GM12878 (cell line): ENCODE measurements at regions not wholly inside any gene's neighbourhood (a gene's known extent, or its start where the extent isn't known, plus 50 kb on each side); places are given as distances from the start of the nearest gene placed in this dataset.

Source experiments
- BHLHE40 ChIP-seq, 2 experiments: fragments of 450-650 bp in 1 of 2; IDR thresholded peaks; 2 replicates each; pipeline ENCODE4 v1.6.1; 2011 to 2017; ENCODE audit warnings: low read depth in 2 of 2, borderline replicate concordance in 1 of 2, improper control_type of control experiment in 1 of 2, low read length in 1 of 2, mild to moderate bottlenecking in 1 of 2
- NRF1 ChIP-seq: conservative IDR thresholded peaks from 2 replicates; pipeline ENCODE4 v1.6.1; 2011; ENCODE audit warnings: mild to moderate bottlenecking, low read depth, low read length, improper control_type of control experiment
- RAD21 ChIP-seq: IDR thresholded peaks from 2 replicates; pipeline ENCODE4 v1.6.1; 2011; ENCODE audit warnings: mild to moderate bottlenecking, low read depth, low read length, moderate library complexity; ENCODE audit not compliant: insufficient read depth
- RAD51 ChIP-seq: fragments of 450-650 bp; IDR thresholded peaks from 2 replicates; pipeline ENCODE4 v1.6.1; 2016; ENCODE audit warnings: moderate library complexity, mild to moderate bottlenecking, inconsistent platforms
- ZNF274 ChIP-seq: IDR thresholded peaks from one replicate; pipeline ENCODE4 v1.8.0; 2011; ENCODE audit not compliant: insufficient read length, insufficient read depth
- TF ChIP-seq, protein P1 (sequence below): IDR thresholded peaks from 2 replicates; pipeline ENCODE4 v1.6.1; 2012; ENCODE audit warnings: low read depth, low read length, improper control_type of control experiment
- TF ChIP-seq, protein P2 (sequence below), 3 experiments: IDR thresholded peaks in 2 of 3; conservative IDR thresholded peaks in 1 of 3; 2 replicates each; pipeline ENCODE4 v1.5.1; 2011; ENCODE audit warnings: low read depth in 3 of 3, low read length in 3 of 3, mild to moderate bottlenecking in 3 of 3, control low read depth in 2 of 3, moderate library complexity in 2 of 3, inconsistent platforms in 1 of 3, mixed read lengths in 1 of 3; ENCODE audit not compliant: control insufficient read depth in 2 of 3, insufficient read depth in 1 of 3; ENCODE audit errors: extremely low read depth in 1 of 3
- TF ChIP-seq, protein P3 (sequence below): fragments of 450-650 bp; IDR thresholded peaks from 2 replicates; pipeline ENCODE4 v1.6.1; 2014; ENCODE audit warnings: mild to moderate bottlenecking
- TF ChIP-seq, protein P4 (sequence below): fragments of 450-650 bp; conservative IDR thresholded peaks from 2 replicates; pipeline ENCODE4 v1.6.1; 2017; ENCODE audit warnings: mild to moderate bottlenecking, moderate library complexity

DNA sequence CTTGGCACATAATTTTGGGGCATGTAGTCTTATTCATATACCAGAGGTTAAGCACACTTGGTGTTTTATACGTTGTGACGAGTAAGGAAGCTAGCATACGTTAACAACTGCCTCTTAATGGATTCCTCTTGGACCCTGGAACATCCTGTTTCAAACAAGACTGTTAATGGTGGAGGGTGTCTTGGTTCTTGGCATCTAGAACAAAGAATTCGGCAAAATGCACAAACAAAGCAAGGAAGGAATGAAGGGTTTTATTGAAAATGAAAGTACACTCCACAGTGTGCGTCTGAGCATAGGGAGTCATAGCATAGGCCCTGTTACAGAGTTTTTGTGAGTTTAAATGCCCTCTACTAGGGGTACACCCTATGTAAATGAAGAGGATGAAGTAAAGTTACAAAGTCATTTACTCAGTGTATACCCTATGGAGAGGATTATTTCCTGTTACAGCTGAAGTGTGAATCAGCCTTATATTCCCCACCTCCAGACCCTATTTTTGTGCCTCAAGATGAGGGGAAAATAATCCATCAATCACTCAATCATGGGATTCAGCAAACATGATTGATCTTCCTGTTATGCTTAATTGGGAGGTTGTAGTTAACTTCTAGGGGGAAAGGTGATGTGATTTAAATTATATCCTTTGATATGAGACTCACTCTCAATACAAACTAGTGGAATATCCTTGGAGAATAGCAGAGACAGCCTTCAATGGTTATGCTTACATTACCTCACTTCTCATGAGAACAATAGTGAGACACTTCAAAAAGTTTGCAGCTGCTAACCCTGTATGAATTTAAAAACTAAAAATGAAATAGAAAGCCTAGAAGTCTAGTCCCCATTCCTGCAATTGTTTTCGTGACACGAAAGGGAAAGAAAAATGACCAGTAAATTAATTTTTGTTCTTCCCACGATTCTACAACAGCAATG lies 84.9 kb upstream of the MYO10 start:
- no peak for TF ChIP-seq RAD21
- TF ChIP-seq NRF1, result no peak
- TF ChIP-seq, protein P1, sequence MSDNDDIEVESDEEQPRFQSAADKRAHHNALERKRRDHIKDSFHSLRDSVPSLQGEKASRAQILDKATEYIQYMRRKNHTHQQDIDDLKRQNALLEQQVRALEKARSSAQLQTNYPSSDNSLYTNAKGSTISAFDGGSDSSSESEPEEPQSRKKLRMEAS, result no peak
- no peak for TF ChIP-seq ZNF274
- TF ChIP-seq, protein P2, sequence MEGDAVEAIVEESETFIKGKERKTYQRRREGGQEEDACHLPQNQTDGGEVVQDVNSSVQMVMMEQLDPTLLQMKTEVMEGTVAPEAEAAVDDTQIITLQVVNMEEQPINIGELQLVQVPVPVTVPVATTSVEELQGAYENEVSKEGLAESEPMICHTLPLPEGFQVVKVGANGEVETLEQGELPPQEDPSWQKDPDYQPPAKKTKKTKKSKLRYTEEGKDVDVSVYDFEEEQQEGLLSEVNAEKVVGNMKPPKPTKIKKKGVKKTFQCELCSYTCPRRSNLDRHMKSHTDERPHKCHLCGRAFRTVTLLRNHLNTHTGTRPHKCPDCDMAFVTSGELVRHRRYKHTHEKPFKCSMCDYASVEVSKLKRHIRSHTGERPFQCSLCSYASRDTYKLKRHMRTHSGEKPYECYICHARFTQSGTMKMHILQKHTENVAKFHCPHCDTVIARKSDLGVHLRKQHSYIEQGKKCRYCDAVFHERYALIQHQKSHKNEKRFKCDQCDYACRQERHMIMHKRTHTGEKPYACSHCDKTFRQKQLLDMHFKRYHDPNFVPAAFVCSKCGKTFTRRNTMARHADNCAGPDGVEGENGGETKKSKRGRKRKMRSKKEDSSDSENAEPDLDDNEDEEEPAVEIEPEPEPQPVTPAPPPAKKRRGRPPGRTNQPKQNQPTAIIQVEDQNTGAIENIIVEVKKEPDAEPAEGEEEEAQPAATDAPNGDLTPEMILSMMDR (IDR thresholded peaks at IDR 0.05 in 2 of 3, conservative IDR thresholded peaks at IDR 0.05 in 1 of 3; ENCODE audit: control insufficient read depth in 2 of 3, extremely low read depth in 1 of 3, insufficient read depth in 1 of 3, low read depth in 3 of 3, low read length in 3 of 3), result no peak
- TF ChIP-seq RAD51, result no peak
- no peak for TF ChIP-seq BHLHE40 (IDR thresholded peaks at IDR 0.05; ENCODE audit: borderline replicate concordance in 1 of 2, low read depth in 2 of 2, low read length in 1 of 2)
- TF ChIP-seq, protein P3, sequence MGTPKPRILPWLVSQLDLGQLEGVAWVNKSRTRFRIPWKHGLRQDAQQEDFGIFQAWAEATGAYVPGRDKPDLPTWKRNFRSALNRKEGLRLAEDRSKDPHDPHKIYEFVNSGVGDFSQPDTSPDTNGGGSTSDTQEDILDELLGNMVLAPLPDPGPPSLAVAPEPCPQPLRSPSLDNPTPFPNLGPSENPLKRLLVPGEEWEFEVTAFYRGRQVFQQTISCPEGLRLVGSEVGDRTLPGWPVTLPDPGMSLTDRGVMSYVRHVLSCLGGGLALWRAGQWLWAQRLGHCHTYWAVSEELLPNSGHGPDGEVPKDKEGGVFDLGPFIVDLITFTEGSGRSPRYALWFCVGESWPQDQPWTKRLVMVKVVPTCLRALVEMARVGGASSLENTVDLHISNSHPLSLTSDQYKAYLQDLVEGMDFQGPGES, result no peak
- TF ChIP-seq, protein P4, sequence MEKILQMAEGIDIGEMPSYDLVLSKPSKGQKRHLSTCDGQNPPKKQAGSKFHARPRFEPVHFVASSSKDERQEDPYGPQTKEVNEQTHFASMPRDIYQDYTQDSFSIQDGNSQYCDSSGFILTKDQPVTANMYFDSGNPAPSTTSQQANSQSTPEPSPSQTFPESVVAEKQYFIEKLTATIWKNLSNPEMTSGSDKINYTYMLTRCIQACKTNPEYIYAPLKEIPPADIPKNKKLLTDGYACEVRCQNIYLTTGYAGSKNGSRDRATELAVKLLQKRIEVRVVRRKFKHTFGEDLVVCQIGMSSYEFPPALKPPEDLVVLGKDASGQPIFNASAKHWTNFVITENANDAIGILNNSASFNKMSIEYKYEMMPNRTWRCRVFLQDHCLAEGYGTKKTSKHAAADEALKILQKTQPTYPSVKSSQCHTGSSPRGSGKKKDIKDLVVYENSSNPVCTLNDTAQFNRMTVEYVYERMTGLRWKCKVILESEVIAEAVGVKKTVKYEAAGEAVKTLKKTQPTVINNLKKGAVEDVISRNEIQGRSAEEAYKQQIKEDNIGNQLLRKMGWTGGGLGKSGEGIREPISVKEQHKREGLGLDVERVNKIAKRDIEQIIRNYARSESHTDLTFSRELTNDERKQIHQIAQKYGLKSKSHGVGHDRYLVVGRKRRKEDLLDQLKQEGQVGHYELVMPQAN, result no peak
